ENCODE measurements at regions not wholly inside any gene's neighbourhood (a gene's known extent, or its start where the extent isn't known, plus 50 kb on each side); places are given as distances from the start of the nearest gene placed in this dataset.

DNA sequence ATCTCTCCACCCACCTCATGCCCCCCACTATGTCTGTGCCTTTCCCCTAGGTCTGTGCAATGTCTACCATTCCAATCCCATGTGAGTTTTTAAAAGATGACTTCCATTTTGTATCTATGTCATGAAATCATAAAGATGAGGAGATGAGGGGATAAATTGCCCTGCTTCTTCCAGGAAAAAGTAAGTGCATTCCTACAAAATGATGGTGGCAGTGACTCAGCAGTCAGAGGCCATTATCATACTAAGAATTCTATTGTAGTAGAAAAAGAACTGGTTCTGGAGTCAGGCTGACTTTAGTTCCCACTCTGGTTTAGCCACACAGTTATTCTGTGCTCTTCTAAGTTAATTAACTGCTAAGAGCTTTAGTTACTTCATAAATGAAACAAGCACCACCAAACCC lies 89.6 kb upstream of the API5 start:
- TF ChIP-seq, protein P1, sequence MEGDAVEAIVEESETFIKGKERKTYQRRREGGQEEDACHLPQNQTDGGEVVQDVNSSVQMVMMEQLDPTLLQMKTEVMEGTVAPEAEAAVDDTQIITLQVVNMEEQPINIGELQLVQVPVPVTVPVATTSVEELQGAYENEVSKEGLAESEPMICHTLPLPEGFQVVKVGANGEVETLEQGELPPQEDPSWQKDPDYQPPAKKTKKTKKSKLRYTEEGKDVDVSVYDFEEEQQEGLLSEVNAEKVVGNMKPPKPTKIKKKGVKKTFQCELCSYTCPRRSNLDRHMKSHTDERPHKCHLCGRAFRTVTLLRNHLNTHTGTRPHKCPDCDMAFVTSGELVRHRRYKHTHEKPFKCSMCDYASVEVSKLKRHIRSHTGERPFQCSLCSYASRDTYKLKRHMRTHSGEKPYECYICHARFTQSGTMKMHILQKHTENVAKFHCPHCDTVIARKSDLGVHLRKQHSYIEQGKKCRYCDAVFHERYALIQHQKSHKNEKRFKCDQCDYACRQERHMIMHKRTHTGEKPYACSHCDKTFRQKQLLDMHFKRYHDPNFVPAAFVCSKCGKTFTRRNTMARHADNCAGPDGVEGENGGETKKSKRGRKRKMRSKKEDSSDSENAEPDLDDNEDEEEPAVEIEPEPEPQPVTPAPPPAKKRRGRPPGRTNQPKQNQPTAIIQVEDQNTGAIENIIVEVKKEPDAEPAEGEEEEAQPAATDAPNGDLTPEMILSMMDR (IDR thresholded peaks at IDR 0.05; ENCODE audit: extremely low read depth in 1 of 2, insufficient read depth in 1 of 2, low read depth in 1 of 2, low read length in 2 of 2), result no peak
- no peak for TF ChIP-seq MYC (IDR thresholded peaks at IDR 0.05; ENCODE audit: low read depth, low read length)
- TF ChIP-seq POLR2A (IDR thresholded peaks at IDR 0.05; ENCODE audit: low read depth, low read length), result no peak
- no peak for TF ChIP-seq POLR2AphosphoS5 (IDR thresholded peaks at IDR 0.05; ENCODE audit: insufficient read depth, low read depth, low read length)
- TF ChIP-seq, protein P2, sequence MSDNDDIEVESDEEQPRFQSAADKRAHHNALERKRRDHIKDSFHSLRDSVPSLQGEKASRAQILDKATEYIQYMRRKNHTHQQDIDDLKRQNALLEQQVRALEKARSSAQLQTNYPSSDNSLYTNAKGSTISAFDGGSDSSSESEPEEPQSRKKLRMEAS (IDR thresholded peaks at IDR 0.05; ENCODE audit: insufficient read depth, insufficient read length), result no peak
- TF ChIP-seq EZH2 (IDR thresholded peaks at IDR 0.05; ENCODE audit: borderline replicate concordance, low read depth, low read length, severe bottlenecking), result no peak
- no peak for TF ChIP-seq GATA2 (IDR thresholded peaks at IDR 0.05; ENCODE audit: insufficient read depth, insufficient read length, low read depth, low read length)
- no peak for TF ChIP-seq JUN (IDR thresholded peaks at IDR 0.05; ENCODE audit: borderline replicate concordance, insufficient read depth, insufficient read length, low read depth)

Data from endothelial cell of umbilical vein (primary cell).